ENCODE measurements at regions not wholly inside any gene's neighbourhood (a gene's known extent, or its start where the extent isn't known, plus 50 kb on each side); places are given as distances from the start of the nearest gene placed in this dataset.

DNA sequence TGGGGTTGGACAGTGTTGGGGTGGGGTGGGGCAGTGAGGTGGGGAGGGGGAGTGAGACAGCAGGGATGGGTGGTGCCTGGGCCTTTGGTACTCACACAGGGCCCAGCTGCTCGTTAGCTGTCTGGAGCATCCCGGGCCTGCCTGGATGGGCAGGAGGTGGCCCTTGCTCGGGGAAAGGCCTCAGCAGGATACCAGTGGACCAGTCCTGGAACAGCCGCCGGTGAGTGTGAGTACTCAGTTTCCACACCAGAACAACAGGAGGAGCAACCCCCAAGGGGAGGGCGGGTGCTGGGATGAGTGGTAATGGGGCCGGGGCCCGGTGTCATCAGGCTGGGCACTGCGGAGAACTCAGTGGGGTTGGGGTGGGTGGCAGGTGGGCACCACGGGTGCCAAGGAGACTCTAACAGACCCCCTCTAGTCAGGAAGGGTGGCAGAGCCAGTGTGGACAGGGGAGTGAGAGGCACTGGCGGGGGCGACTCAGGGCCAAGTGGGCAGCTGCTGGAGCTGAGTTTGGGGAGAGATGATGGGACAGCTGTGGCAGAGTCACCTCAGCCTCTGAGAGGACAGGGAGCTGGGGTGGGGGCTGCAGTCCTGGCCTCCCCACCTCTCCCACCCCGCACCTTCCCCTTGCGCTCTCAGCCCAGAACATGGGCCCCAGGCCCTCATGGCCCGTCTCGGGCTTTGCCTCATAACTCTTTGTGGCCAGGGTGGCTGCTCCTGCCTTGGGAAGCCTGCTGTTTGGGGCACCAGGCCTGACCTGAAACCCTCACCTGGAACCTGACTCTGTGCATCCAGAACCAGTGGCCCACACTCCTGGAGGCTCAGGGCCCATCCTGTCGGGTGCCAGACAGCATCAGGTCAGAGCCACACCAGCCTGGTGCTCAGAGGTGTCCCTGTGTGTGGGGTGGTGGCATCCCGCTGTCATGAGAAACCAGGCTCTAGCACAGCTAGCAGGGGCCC is 52.1 kb upstream of the PRR23E start:
- H3K79me2 ChIP-seq (replicated peaks; ENCODE audit: insufficient read depth) = no peaks in the 10 kb centered on the region
- H3F3A ChIP-seq (replicated peaks; ENCODE audit: low read depth) = no peaks in the 10 kb centered on the region
- Mint-ChIP-seq H3K9me3 (peaks cover 9% of the 10 kb centered on the region), H3K27ac (no peak overlapping the region), H3K4me1 (peaks cover 12% of the 10 kb centered on the region), H3K27me3 (ENCODE audit: insufficient read depth, low read depth, poor library complexity) (peaks cover 11% of the 10 kb centered on the region), H3K36me3 (ENCODE audit: low read depth) (no peaks in the 10 kb centered on the region), H3K4me3 (no peak overlapping the region)
- no peak overlapping the region for H2AFZ ChIP-seq
- H3K27me3 ChIP-seq (ENCODE audit: insufficient read depth) = peaks cover 5% of the 10 kb centered on the region; the same call in 1 of the 2 replicates
- H3K4me1 ChIP-seq (ENCODE audit: insufficient read depth) = no peaks in the 10 kb centered on the region
- H3K27ac ChIP-seq (ENCODE audit: low read depth) = no peak overlapping the region
- H3K36me3 ChIP-seq (ENCODE audit: insufficient read depth) = no peaks in the 10 kb centered on the region
- TF ChIP-seq, protein P1, sequence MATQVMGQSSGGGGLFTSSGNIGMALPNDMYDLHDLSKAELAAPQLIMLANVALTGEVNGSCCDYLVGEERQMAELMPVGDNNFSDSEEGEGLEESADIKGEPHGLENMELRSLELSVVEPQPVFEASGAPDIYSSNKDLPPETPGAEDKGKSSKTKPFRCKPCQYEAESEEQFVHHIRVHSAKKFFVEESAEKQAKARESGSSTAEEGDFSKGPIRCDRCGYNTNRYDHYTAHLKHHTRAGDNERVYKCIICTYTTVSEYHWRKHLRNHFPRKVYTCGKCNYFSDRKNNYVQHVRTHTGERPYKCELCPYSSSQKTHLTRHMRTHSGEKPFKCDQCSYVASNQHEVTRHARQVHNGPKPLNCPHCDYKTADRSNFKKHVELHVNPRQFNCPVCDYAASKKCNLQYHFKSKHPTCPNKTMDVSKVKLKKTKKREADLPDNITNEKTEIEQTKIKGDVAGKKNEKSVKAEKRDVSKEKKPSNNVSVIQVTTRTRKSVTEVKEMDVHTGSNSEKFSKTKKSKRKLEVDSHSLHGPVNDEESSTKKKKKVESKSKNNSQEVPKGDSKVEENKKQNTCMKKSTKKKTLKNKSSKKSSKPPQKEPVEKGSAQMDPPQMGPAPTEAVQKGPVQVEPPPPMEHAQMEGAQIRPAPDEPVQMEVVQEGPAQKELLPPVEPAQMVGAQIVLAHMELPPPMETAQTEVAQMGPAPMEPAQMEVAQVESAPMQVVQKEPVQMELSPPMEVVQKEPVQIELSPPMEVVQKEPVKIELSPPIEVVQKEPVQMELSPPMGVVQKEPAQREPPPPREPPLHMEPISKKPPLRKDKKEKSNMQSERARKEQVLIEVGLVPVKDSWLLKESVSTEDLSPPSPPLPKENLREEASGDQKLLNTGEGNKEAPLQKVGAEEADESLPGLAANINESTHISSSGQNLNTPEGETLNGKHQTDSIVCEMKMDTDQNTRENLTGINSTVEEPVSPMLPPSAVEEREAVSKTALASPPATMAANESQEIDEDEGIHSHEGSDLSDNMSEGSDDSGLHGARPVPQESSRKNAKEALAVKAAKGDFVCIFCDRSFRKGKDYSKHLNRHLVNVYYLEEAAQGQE (IDR thresholded peaks at IDR 0.05; ENCODE audit: unreplicated experiment) = no peak
- TF ChIP-seq CTCF (conservative IDR thresholded peaks at IDR 0.05; ENCODE audit: low read depth in 2 of 2) = no peak
- ATAC-seq = no peak
- H3K4me3 ChIP-seq = no peak overlapping the region
- no peaks in the 10 kb centered on the region for H3K9me2 ChIP-seq (ENCODE audit: insufficient read depth)
- H4K20me1 ChIP-seq (replicated peaks; ENCODE audit: insufficient read depth) = no peaks in the 10 kb centered on the region
- no peak for DNase-seq (ENCODE audit: low spot score)
- no peak overlapping the region for H3K4me2 ChIP-seq

DNA sequence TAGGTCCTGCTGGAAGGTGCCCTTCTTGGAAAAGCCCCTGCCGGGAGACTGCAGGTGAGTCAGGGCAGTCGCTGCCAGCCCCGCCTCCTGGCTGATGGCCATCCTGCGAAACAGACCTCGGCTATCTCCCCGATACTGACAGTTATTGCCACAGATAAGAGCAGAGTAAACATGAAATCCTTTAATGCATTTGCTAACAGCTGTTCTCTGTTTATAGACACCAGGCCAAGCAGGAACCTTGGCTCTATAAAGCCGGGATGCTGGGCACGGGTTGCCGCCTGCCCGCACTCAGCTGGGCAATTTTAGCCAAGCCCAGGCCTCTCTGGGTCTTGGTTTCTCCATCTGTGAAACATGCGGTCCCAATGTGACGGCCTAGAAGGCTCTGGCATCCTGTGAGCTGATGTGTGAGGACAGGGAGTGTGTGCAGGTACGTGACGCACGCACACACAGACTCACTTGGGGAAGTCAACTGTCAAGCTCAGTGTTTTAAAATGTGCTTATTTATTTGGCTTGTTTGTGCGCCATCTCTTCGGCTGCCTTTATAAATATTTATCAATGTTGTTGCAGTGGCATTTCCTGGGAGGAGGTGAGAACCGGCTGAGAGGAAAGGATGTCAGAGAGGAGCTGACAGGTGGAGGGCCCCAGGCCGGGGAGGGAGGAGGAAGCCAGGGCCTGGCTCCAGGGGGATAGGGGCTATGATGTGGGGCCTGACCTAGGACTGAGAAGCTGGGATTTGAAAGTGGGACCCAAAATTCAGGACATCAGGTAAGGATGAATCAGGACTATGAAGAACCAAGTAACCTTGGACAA is 50.8 kb upstream of the PRR23E start:
- Mint-ChIP-seq H3K27me3 (ENCODE audit: insufficient read depth, low read depth, poor library complexity) (peaks cover 3% of the 10 kb centered on the region), H3K4me3 (no peak overlapping the region), H3K27ac (no peak overlapping the region), H3K9me3 (peaks cover 13% of the 10 kb centered on the region), H3K4me1 (peaks cover 12% of the 10 kb centered on the region), H3K36me3 (ENCODE audit: low read depth) (no peaks in the 10 kb centered on the region; the same call in 2 of the 3 replicates)
- ATAC-seq (no peak), DNase-seq (ENCODE audit: low spot score) (no peak)
- H3K27ac ChIP-seq (ENCODE audit: low read depth) = no peak overlapping the region
- H2AFZ ChIP-seq = no peak overlapping the region
- H3F3A ChIP-seq (replicated peaks; ENCODE audit: low read depth) = no peaks in the 10 kb centered on the region
- no peaks in the 10 kb centered on the region for H3K79me2 ChIP-seq (replicated peaks; ENCODE audit: insufficient read depth)
- TF ChIP-seq ETS1 (IDR thresholded peaks at IDR 0.05) = no peak
- no peak for TF ChIP-seq EZH2phosphoT487 (IDR thresholded peaks at IDR 0.05; ENCODE audit: unreplicated experiment)
- TF ChIP-seq CREB1 (CRISPR knock-in tag; IDR thresholded peaks at IDR 0.05; ENCODE audit: low read depth) = no peak
- no peaks in the 10 kb centered on the region for H3K27me3 ChIP-seq (ENCODE audit: insufficient read depth)
- no peak overlapping the region for H3K4me2 ChIP-seq
- H3K36me3 ChIP-seq (ENCODE audit: insufficient read depth) = no peaks in the 10 kb centered on the region
- no peaks in the 10 kb centered on the region for H3K4me1 ChIP-seq (ENCODE audit: insufficient read depth)
- no peaks in the 10 kb centered on the region for H4K20me1 ChIP-seq (replicated peaks; ENCODE audit: insufficient read depth)
- H3K9me2 ChIP-seq (ENCODE audit: insufficient read depth) = 0 out of 2 replicates have a peak, but pooled peaks cover 3% of the 10 kb centered on the region
- H3K4me3 ChIP-seq = no peak overlapping the region

Data from GM23338 (cell line).